ENCODE measurements at regions not wholly inside any gene's neighbourhood (a gene's known extent, or its start where the extent isn't known, plus 50 kb on each side); places are given as distances from the start of the nearest gene placed in this dataset.

DNA sequence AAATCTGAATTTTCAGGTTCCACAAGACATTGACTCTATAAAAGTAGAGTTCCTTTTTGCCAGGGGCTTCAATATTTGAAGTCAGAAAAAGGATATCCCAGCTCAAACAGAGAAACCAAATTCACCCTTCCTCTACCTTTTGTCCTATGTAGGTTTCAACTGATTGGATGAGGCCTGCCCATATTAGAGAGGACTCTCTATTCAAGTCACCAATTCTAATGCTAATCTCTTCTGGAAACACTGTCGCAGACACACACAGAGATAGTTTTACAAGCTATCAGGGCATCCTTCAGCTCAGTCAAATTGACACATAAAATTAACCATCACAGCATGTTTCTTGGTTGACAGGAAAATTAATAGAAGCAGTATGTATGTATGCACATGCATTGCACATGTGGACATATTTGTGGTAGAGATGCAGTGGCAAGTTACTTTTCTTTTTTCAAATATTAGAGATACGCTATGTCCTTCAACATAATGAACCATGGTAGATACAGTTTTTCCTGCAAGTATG, 207.1 kb downstream of the RAD51AP2 start:
- TF ChIP-seq, protein P1, sequence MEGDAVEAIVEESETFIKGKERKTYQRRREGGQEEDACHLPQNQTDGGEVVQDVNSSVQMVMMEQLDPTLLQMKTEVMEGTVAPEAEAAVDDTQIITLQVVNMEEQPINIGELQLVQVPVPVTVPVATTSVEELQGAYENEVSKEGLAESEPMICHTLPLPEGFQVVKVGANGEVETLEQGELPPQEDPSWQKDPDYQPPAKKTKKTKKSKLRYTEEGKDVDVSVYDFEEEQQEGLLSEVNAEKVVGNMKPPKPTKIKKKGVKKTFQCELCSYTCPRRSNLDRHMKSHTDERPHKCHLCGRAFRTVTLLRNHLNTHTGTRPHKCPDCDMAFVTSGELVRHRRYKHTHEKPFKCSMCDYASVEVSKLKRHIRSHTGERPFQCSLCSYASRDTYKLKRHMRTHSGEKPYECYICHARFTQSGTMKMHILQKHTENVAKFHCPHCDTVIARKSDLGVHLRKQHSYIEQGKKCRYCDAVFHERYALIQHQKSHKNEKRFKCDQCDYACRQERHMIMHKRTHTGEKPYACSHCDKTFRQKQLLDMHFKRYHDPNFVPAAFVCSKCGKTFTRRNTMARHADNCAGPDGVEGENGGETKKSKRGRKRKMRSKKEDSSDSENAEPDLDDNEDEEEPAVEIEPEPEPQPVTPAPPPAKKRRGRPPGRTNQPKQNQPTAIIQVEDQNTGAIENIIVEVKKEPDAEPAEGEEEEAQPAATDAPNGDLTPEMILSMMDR (IDR thresholded peaks at IDR 0.05; ENCODE audit: insufficient read depth, low read depth, low read length, missing control alignments) = no peak
- H3K4me3 ChIP-seq (ENCODE audit: low read length) = no peak overlapping the region
- DNase-seq (ENCODE audit: low read depth) = no peak

DNA sequence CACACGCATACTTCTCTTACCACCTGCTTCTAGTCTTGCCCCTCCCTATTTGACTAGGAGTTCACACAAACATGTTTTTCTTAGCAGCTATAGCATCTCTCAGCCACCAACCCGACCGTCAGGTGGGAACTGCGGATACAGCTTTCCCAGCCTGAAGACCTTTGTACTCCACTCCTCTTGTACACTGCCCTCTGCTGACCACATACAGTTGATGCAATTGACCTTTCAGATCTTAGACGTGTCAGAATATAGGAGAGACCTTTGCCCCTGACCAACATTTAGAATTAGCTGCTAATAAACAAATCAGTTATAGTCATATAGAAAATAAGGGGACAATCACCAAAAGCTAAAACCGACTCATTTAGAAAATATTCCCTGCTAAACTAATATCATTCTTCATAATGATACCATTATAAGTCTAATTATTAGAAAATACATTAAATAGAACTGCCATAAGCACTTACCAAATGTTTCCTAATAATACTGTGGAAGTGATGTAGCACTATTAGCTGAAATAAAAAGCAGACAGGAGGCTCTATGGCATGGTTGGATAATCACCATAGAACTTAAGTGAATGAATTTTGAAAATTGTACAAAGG, 208.4 kb downstream of the RAD51AP2 start:
- DNase-seq (ENCODE audit: low read depth) = peak; percentile 76
- no peak overlapping the region for H3K4me3 ChIP-seq (ENCODE audit: low read length)

DNA sequence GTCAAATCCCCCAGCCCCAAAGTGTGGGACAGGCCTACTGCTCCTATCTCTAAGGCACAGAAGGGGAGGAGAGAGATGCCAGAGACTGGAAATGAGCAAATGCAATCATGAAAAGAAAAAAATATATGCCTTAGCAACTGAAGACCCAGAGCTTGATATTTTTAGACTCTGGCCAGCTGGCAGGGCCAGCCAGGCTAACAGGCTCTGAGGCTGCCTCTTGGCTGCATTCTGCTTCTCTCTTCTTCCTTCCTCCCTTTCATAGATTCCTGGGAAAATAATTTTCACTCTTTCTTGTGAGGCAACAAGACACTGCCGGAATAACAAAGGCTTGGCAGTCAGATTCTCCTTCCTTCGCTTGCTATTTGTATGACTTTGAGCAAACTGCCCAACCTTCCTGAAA, 209.1 kb downstream of the RAD51AP2 start:
- TF ChIP-seq, protein P1 (IDR thresholded peaks at IDR 0.05; ENCODE audit: insufficient read depth, low read depth, low read length, missing control alignments) = no peak
- no peak overlapping the region for H3K4me3 ChIP-seq (ENCODE audit: low read length)
- DNase-seq (ENCODE audit: low read depth) = no peak

More for the DNA sequence above, 208.4 kb downstream of the RAD51AP2 start:
- TF ChIP-seq, protein P1 (IDR thresholded peaks at IDR 0.05; ENCODE audit: insufficient read depth, low read depth, low read length, missing control alignments) = peak; percentile 87

DNA sequence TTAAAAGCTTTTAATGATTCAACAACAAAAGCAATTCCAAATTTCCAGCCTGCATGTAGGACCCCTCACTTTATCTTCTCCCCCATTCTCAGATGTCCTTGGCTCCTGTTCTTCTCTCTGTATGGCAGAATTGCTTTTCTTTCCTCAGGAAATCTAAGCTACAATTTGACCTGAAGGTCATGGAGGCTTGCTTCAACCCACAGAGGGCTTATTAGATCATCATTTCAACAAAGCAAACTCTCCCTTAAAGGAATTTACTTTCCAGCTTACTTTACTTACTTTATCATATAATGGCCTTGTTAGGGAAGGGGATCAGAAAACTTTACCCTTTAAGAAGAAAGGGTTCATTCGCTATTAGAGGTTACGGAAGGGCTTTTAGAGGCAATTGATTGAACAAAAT, 211.5 kb downstream of the RAD51AP2 start:
- no peak for DNase-seq (ENCODE audit: low read depth)
- no peak overlapping the region for H3K4me3 ChIP-seq (ENCODE audit: low read length)
- TF ChIP-seq, protein P1 (IDR thresholded peaks at IDR 0.05; ENCODE audit: insufficient read depth, low read depth, low read length, missing control alignments) = no peak

DNA sequence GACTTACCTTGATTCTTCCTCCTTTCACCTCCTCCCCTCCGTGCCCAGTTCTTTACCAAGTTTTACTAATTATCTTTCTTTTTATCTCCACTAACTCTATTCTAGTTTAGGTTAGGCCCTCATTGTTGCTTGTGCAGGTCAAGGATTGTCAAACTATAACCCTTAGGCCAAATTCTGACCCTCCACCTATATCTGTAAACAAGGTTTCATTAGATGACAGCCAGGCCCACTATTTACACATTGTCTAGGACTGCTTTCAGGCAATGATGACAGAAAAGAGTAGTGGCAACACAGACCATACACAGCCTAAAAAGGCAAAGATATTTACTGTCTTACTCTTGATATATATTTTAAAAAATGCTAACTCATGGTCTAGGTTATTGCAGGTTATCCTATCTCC, 212.0 kb downstream of the RAD51AP2 start:
- no peak for DNase-seq (ENCODE audit: low read depth)
- TF ChIP-seq, protein P1 (IDR thresholded peaks at IDR 0.05; ENCODE audit: insufficient read depth, low read depth, low read length, missing control alignments) = no peak
- no peak overlapping the region for H3K4me3 ChIP-seq (ENCODE audit: low read length)

DNA sequence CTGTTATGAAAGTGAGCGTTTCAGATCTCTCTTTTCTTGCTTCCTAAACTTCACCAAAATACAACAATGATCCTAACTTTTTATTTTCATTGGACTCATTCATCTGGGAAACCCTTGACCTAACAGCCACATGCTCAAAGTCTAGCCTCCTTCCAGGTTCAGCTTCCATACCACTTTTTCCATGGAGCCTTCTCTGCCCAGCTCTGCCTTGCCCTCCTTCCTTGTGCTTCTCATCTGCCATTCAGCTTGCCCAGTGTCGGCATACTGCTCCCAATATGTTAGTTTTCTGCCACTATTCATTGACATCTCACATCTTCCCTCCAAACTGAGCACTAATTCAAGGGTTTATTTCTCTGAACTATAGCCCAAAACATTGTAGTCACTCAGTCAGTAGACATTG, 214.7 kb downstream of the RAD51AP2 start:
- peak; percentile 64 for DNase-seq (ENCODE audit: low read depth)
- no peak overlapping the region for H3K4me3 ChIP-seq (ENCODE audit: low read length)
- TF ChIP-seq, protein P1 (IDR thresholded peaks at IDR 0.05; ENCODE audit: insufficient read depth, low read depth, low read length, missing control alignments) = no peak

DNA sequence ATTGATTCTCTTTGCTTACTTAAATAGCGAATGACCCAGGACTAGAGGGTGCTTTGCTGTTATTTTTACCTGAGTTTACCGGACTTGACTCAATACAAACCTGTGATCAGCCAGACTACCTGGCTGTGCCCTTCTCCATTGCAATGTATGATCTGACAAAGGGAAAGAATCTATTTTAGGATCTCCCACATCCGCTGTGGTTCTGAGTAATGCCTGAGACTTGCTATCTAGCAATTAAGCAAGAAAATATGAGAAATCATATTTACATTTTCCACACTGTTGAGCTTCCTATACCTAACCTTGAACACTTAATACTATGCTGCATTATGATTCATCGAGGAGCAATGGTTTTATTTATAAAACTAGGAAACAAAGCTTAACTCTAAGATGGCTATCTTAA, 215.2 kb downstream of the RAD51AP2 start:
- no peak overlapping the region for H3K4me3 ChIP-seq (ENCODE audit: low read length)
- peak; percentile 96 for DNase-seq (ENCODE audit: low read depth)
- TF ChIP-seq, protein P1 (IDR thresholded peaks at IDR 0.05; ENCODE audit: insufficient read depth, low read depth, low read length, missing control alignments) = no peak
